HG02759 (cell line): ENCODE measurements at regions not wholly inside any gene's neighbourhood (a gene's known extent, or its start where the extent isn't known, plus 50 kb on each side); places are given as distances from the start of the nearest gene placed in this dataset.
A peak's percentile ranks its signal among the peaks of the same experiment; 100 is the strongest.

Experiments
- ATAC-seq: cut with Tn5 transposase; IDR thresholded peaks from one replicate; pipeline ENCODE4 v1.9.1; 2021; ENCODE audit warnings: mild to moderate bottlenecking, moderate library complexity; ENCODE audit not compliant: unreplicated experiment

DNA sequence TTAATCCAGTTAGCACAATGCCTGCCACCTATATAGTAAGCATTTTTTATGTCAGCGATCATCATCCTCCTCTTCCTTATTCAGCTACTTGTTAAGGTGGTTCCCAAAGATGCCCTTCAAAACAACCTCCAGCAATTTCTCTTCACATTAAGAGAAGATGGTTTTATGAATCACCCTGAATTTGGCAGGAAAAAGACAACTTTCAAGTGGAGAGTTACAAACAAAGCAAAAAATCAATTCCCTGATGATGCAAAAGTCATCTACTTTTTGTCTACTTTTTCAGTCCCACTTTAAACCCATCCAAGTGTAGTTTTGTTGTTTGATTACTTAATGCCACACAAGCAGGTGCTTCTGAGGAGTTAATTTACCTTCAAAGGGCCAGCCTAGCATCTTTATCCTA is 139.1 kb upstream of the SERP2 start:
- no peak for ATAC-seq

DNA sequence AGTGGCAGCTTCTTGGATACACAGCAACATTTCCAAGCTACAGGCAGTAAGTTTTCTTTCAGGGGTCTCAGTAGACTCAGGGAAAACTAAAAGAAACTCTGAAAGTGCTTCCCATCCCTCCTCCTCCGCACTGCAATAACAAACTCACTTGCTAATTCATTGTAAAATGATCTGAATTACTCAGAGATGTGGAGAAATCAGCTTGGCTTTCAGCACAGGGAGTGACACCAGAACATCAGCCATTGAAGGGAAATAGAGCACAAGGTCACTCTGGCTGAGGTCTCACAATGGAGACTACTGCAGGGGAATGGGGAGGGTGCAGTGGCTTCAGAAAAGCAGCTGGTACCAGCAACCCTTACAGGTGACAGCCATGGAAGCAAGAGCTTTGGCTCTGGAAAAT is 137.3 kb upstream of the SERP2 start:
- no peak for ATAC-seq

DNA sequence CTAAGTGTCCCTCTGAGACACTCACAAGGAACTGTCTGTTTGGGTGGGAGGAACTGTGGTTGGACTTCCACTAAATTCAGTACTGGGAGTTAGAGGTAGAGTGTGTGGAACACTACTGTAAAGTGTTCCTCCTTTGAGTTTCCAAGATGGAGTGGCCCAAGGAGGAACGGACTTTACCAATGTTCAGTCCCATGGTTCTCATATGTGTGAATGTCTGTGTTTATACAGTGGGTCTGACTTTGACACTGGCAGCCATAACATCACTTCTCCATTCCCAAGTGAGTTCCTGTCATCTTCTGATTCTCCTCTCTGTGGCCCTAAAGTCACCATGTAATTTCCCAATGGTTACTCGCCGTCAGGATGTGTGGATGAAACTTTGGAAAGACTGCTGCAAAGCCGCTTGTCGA is 136.8 kb upstream of the SERP2 start:
- no peak for ATAC-seq

DNA sequence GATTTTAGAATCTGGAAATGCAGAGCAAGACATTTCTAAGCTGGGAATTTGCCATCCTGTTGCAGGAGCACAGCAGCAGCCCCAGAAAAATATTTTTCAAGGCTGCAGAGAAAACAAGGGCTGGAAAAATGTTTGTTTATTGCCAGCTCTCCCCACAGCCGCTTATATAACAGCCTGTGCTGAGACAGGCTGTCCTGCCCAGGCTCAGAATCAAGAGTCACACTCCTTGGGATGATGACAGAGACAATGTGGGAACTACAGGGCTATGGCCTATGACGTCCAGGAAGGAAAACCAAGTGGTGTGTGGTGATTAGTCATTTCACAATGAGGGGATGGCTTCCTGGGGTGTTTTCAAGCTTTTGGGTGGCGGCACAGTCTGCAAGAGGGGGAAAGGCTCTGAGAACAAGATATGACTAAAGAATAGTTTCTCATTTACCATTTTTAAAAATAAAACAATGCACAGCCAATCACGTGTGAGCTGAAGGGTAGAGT is 136.3 kb upstream of the SERP2 start:
- ATAC-seq: peak; percentile 78

DNA sequence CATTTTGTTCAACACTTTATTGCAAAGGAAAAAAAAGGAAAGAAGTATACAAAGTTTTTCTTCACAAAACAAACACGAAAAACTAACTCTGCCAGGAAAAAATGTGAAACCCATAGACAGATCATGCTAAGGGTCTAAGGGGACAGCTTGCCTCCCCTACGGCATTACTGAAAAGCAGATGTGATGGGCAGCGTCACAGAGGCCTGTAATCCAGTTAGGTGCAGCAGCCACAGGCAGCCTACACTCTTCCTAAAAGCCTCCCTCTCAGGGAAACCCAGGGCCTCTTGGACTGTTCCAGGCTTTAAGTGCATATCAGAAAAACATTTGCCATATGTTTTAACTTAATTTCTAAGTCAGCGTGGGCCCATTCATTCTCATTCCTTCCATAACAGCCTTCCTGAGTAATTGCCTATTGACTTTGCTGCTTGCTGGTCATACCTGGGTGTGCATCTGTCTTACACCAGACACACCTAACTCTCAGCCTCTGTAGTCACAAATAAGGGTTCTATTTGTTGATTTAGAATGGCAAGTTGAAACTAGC is 135.7 kb upstream of the SERP2 start:
- no peak for ATAC-seq

DNA sequence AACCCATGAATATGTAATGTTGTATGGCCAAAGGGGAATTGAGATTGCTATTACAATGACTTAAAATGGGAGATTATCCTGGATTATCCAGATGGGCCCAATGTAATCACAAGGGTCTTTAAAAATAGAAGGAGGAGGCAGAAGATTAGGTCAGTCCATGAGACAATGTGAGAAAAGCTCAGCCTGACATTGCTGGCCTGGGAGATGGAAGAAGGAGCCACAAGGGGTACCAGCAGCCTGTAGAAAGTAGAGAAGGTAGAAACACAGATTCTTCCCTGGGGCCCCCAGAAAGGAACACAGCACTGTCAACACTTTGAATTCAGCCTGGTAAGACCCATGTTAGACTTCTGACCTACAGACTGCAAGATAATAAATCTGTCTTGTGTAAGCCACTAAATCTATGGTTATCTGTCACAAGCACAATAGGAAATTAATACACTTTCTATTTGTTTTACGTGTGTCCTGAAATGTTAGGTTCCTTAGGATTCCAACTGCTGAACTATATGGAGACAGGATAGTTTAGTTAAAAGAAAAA is 132.9 kb upstream of the SERP2 start:
- no peak for ATAC-seq

DNA sequence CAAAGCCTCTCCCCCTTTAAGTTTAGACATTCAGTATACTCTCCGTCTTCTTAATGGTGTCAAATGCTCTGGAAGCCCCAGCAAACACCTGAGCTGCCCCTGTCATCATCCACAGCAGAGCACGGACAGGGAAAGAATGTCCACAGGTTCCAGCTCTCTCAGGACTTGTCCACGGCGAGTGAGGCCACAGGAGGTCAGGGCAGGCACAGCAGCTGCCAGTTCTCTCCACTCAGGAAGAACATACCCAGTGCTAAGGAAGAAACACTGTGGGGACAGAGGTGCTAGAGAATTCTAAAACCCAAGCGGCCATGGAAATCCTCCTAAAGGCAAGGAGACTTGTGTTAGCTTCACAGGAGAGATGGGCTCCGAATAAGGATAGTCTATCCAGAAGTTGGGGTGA is 132.0 kb upstream of the SERP2 start:
- ATAC-seq: no peak

DNA sequence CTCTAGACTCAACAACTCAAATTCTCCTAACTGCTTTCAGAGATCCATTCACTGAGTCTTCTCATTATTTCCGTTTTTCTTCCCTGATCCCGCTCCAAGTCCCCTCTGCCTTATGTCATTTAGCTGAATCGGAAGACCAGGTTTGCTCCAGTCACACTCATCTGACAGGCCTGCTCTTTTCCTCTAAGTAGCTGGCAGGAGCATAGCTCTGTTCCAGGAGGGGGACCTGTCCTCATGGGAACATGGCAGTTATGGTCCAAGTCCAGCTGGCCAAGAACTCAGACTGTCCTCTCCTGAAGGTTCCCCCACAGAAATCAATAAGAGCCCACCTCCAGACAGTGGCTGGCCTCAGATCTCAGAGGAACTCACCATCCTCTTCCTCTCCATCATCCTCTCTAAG is 130.9 kb upstream of the SERP2 start:
- ATAC-seq: no peak

DNA sequence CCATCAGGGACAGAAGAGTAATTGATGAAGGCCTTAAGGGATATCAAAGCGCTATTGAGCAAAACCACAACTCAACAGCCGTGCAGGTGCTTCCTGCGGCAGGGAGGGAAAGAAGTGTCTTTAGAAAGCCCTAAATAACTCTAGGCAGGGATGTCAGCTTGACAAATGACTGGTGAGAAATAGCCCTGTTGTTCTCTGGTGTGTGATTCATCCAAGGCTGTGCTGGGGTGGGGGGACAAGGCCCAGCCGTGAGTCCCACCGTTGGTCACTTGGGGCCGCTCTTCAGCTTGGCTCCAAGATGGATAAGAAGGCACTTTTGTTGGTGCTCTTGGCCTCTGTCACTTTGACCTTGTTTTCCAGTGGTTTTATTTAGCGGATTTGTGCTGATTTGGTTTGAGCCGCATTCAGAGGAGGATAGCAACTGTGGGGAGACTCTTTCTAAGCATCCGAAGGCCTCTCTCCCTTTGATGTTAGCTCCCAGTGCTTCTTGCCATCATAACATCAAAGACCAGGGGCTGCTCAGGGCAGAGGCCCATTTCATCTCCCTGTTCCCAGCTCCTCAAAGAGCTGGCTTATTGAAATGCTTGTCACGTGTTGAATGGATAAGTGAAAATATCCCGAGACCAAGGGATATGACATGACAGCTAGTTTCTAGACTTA is 130.3 kb upstream of the SERP2 start:
- peak; percentile 73 for ATAC-seq

DNA sequence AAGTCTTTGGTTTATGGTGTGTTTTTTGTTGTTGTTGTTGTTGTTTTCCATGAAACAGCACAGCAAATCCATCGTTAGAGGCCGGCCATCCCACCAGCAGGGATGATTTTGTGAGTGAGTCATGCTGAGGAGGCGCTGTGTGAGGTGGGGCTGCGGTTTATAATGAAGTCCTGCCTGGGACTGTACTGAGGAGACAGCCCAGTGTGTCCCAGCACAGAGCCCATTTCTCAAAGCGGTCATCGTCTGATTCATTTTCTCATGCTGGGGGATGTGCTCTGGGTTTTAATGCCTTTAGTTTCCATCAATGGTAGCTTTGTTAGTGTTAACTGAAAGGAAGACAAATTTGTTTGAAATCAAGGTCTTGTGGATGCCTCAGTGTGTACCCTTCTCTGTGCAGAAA is 129.3 kb upstream of the SERP2 start:
- ATAC-seq: no peak

DNA sequence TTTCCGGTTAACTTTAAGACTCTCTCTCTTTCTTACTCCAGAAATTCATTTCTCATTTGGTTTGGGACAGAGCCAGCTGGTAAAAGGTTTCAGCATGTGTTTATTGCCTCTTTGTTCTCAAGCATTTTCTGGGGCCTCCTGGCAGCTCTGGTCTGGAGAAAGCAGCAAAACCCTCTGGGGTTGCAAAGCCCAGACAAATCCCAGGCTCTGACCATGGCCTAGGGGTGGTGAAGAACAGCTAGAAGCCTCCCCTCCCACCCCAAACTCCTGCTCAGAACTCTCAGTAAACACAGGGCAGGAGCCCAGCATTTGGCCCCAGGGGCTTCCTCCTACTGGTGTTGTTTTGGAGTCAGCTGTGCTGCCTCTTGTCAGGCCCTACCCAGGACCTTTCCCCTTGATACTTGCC is 124.2 kb upstream of the SERP2 start:
- no peak for ATAC-seq

DNA sequence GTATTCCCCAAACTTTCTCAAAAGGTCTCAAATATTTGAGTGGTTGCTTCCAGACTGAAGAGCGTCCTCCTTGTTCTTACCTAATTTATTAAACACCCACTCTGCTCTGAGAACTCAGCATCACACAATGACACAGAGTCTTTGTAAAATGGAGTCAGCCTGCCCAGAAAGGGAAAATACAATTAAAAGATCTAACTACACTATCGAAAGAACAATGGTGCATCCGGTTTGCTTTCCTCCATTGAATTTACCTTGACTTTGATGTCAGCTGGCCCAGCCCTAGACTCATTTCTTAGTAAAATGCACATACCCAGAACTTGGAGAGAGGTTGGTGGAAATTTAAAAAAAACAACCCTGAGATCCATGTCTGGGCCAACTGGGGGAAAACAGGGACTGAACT is 120.7 kb upstream of the SERP2 start:
- no peak for ATAC-seq

DNA sequence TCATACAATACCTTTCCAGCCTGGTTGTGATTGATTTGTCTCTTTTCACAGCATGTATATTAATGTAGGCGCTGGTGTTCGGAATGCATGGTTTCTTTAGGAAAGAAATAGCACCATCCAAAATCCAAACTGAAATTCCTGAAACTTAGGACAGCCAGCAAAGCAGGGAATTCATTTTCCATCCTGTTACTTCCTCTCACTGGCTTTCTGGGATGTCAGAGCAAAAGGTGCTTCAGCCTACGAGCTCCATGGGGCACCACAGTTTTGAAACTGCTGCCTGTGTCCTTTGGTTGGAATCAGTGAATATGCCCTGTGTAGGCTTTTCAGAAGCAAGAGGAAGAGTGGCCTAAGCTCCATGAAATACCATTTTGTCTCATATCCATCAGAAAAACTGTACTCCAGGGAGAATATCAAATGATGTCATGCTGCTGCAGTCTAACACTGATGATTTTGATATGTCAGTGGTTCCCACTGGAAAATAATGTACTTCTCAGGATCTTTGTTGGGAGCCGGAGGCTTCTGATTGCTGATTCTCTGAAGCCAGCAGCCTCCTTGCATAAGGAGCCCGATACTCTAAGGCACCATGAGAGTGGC is 117.8 kb upstream of the SERP2 start:
- no peak for ATAC-seq

DNA sequence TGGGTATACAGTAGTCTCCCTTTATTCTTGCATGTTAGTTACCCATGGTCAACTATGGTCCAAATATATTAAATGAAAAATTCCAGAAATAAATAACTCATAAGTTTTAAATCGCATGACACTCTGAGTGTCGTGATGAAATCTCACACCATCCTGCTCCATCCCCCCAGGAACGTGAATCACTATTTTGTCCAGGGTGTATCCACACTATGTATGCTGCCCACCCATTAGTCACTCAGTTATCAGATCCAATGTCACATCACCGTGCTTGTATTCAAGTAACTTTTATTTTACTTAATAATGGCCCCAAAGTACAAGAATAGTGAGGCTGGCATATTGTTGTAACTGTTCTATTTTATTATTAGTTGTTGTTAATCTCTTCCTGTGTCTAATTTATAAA is 115.8 kb upstream of the SERP2 start:
- no peak for ATAC-seq

DNA sequence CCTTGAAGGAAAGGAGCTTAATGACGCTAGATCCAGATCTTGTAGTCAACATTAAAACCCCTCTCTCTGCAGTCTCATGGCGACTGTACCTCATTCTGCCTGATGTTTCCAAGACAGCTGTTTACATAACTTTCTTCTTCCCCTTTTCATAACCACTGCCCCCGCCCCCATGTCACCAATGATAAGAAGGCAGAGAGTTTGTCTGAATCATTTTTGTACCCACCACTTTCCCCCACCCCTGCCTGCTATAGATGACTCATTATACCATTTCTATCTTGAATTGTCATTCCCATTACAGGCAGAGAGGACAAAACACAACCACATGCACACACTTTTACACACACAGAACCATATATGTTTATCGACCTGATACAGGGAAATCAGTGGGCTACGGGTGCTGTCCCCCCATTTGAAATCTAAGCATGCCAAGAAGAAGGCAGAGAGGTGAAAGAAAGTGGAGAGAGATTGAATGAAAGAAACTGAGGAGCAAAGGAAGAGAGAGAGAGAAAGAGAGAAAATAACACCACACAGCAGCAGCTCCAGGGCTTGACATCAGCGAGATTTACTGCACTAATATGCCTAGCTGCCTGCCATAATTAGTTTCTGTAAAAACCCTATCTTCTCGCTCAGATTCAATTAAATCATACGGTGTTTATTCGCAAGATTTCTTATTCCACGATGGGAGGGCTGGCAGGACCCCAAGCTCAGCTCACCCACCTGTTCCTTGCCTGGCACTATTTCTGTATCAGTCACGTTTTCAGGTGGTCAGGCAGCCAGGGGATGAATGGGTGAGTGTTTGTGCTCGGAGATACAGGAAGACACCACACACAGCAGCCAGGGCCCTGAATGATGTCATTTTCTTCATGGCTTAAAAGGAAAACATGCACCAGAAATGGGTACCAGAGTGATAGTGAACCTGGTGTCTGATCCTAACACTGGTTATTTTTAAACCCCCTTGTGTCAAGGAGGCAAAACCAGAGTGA is 114.3 kb upstream of the SERP2 start:
- peak; percentile 85 for ATAC-seq

DNA sequence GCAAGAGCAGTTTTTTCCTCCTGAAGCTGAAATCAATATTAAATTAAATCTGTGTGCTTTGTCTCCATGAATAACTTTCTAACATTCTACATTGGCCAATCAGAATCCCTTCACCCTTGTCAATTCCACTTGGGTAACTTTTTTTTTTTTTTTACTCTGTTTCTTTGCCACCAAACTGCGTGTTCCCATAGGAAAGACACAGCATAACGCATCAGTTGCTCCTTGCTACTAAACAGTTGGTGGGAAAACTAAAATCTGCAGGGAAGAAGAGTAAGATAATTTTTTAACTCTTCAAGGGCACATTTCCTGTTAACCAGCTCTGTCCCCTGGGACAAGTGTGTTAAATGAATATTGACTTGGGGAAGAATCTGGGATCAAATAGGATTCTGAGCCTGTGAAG is 113.3 kb upstream of the SERP2 start:
- ATAC-seq: no peak

DNA sequence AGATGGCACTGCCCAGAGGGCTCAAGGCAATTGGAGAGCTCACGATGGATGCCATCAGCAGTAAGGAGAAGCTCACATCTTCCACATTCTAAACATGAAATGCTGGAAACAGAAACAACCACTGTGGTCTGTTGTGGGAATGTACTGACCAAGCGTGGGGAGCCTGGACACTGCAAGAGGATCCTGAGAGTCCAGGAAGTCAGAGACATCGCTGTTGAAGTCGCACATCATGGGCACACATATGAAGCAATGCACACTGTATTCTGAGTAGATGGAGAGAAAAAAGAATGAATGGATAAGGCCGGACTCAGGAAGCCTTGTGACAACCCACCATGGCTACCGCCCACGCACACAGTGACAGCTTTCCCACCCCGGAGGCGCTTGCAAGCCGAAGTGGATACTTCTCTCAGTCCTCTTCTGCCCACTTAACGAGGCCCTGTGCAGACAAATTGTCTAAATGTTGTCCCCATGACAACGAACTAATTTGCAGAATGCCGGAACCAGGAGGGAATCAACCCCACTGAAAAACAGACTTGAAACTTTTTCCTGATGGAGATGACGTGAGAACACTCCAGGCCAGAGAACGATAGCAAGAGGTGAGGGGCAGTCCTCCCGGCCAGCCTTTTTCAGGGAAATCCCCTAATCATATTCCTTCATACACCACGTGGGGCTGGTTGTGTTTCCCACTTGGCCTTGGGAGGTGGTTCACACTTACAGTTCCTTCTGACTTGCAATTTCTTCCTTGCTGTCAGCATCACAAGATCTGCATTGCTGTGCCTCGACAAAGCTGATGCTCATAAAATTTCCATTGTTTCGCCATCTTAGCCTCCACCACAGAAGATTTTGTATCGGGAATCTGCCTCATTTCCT is 109.6 kb upstream of the SERP2 start:
- no peak for ATAC-seq

DNA sequence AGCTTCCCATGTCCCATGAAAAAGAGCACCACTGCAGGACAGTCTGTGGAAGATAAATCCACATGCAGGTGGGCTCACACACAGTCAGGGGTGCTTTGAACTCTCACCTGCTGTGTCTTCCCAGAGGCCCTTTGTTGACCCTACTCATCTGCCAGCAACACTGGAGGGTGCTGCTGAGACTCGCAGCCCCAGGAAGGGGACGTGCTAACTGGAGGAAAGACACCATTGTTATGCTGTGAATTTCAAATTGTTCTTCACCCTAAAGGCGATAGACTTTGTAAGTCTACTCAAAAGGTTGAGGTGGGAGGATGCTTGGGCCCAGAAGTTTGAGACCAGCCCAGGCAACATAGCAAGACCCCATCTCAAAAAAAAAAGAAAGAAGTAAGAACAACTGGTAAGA is 107.3 kb upstream of the SERP2 start:
- no peak for ATAC-seq

DNA sequence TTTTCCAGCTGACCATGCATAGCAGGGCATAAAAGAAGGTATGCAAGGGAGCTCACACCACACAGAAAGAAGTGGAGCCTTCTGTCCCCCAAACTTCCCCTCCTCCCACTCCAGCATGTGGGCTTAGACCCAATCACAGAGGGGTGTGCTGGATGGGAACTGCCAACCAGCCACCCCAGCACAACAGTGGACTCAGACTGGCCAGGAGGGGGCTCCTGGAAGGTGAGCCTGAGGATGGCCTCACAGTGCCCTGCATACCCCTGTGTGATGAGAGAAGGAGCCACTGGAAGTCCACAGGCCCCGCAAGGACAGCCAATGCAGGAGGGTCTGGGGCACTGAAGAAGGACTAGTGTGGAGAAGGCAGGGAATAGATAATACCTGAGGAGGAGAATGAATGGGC is 106.9 kb upstream of the SERP2 start:
- no peak for ATAC-seq

DNA sequence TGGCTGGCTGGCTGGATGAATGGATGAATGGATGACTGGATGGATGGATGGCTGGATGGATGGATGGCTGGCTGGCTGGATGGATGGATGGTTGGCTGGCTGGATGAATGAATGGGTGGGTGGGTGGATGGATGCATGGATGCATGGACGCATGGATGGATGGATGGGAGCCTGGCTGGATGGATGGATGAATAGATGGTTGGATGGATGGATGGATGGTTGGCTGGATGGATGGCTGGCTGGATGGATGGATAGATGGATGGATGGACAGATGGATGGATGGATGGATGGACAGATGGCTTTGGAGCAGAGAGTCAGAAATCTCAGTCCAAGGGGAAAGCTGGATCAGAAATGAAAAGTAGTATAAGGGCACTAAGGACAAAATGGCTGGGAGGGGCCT is 106.4 kb upstream of the SERP2 start:
- ATAC-seq: no peak
